Neuronal stem cell (in vitro differentiated cells): ENCODE measurements at regions not wholly inside any gene's neighbourhood (a gene's known extent, or its start where the extent isn't known, plus 50 kb on each side); places are given as distances from the start of the nearest gene placed in this dataset.

Experiments used
- DNase-seq: peaks from one replicate; pipeline ENCODE4 v3.0.0-alpha.2; 2013; ENCODE audit warnings: low spot score
- H2AFZ ChIP-seq: one replicate; pipeline ENCODE4 v1.6.1; 2013; ENCODE audit warnings: mild to moderate bottlenecking, low read length, inconsistent platforms
- H2AK5ac ChIP-seq: 2 replicates; pipeline ENCODE4 v1.6.1; 2013; ENCODE audit warnings: low read depth, mild to moderate bottlenecking, inconsistent platforms, low read length, moderate library complexity, mixed read lengths
- H2BK120ac ChIP-seq: 2 replicates; pipeline ENCODE4 v1.6.1; 2013; ENCODE audit warnings: low read depth, mild to moderate bottlenecking, inconsistent platforms, low read length, moderate library complexity, mixed read lengths
- H2BK12ac ChIP-seq: one replicate; pipeline ENCODE4 v1.6.1; 2013; ENCODE audit warnings: low read length, inconsistent platforms
- H2BK15ac ChIP-seq: 2 replicates; pipeline ENCODE4 v1.6.1; 2013; ENCODE audit warnings: mild to moderate bottlenecking, low read length, inconsistent platforms, mixed read lengths
- H2BK5ac ChIP-seq: one replicate; pipeline ENCODE4 v1.6.1; 2013; ENCODE audit warnings: inconsistent platforms, mild to moderate bottlenecking, low read length, moderate library complexity
- H3K14ac ChIP-seq: one replicate; pipeline ENCODE4 v1.6.1; 2013; ENCODE audit warnings: low read length, inconsistent platforms
- H3K18ac ChIP-seq: 2 replicates; pipeline ENCODE4 v1.6.1; 2013; ENCODE audit warnings: low read length, inconsistent platforms
- H3K23ac ChIP-seq: 2 replicates; pipeline ENCODE4 v1.6.1; 2013; ENCODE audit warnings: low read depth, mild to moderate bottlenecking, mixed read lengths, low read length, inconsistent platforms; ENCODE audit not compliant: poor library complexity
- H3K27ac ChIP-seq: replicated peaks from 3 replicates; pipeline ENCODE4 v1.5.1; 2013; ENCODE audit warnings: low read length, inconsistent platforms
- H3K27me3 ChIP-seq, 3 experiments: 2 replicates each; pipeline ENCODE4 v1.6.1; 2013; ENCODE audit warnings: low read length in 3 of 3, mild to moderate bottlenecking in 2 of 3, inconsistent platforms in 1 of 3, low read depth in 1 of 3, mixed read lengths in 1 of 3, moderate library complexity in 1 of 3; ENCODE audit not compliant: control insufficient read depth in 3 of 3, insufficient read depth in 3 of 3
- H3K36me3 ChIP-seq, 2 donors: replicated peaks in 1 of 2; 2 replicates each; pipeline ENCODE4 v1.6.1; 2013; ENCODE audit warnings: low read length in 2 of 2; ENCODE audit not compliant: control insufficient read depth in 2 of 2, insufficient read depth in 2 of 2
- H3K4ac ChIP-seq: 2 replicates; pipeline ENCODE4 v1.6.1; 2013; ENCODE audit warnings: inconsistent platforms, mild to moderate bottlenecking, low read length, moderate library complexity
- H3K4me1 ChIP-seq, 2 donors: 1 replicate in 1 of 2; 2 replicates in 1 of 2; pipeline ENCODE4 v1.6.1; 2013; ENCODE audit warnings: low read length in 2 of 2, low read depth in 1 of 2; ENCODE audit not compliant: control insufficient read depth in 2 of 2, insufficient read depth in 1 of 2
- H3K4me2 ChIP-seq: one replicate; pipeline ENCODE4 v1.6.1; 2013; ENCODE audit warnings: mild to moderate bottlenecking, low read length, inconsistent platforms; ENCODE audit not compliant: insufficient read depth, poor library complexity, severe bottlenecking
- H3K4me3 ChIP-seq, 2 donors: 2 replicates each; pipeline ENCODE4 v1.5.1; 2013; ENCODE audit warnings: low read length in 2 of 2, mild to moderate bottlenecking in 2 of 2, inconsistent platforms in 1 of 2, moderate library complexity in 1 of 2
- H3K79me1 ChIP-seq: one replicate; pipeline ENCODE4 v1.6.1; 2013; ENCODE audit warnings: low read depth, mild to moderate bottlenecking, inconsistent platforms, low read length, moderate library complexity
- H3K9ac ChIP-seq: one replicate; pipeline ENCODE4 v1.6.1; 2013; ENCODE audit warnings: mild to moderate bottlenecking, low read depth, low read length, inconsistent platforms; ENCODE audit not compliant: poor library complexity
- H3K9me3 ChIP-seq, 2 donors: replicated peaks in 1 of 2; 2 replicates each; pipeline versions ENCODE3 to v1.6.1; 2013; ENCODE audit warnings: low read length in 2 of 2, mild to moderate bottlenecking in 2 of 2, inconsistent platforms in 1 of 2, low read depth in 1 of 2, mixed read lengths in 1 of 2, moderate library complexity in 1 of 2; ENCODE audit not compliant: control insufficient read depth in 2 of 2, insufficient read depth in 1 of 2
- H4K8ac ChIP-seq: one replicate; pipeline ENCODE4 v1.6.1; 2013; ENCODE audit warnings: low read depth, mild to moderate bottlenecking, inconsistent platforms, low read length, moderate library complexity
- H4K91ac ChIP-seq: one replicate; pipeline ENCODE4 v1.6.1; 2013; ENCODE audit warnings: low read length, low read depth, mild to moderate bottlenecking, inconsistent platforms; ENCODE audit not compliant: poor library complexity
- WGBS, 2 donors: extraction: QIAGEN DNeasy Blood & Tissue Kit; methylation state at CpG; one replicate each; pipeline ENCODE4 v1.1.7; 2013; ENCODE audit warnings: missing lambda C conversion rate in 2 of 2, mixed read lengths in 1 of 2; ENCODE audit not compliant: insufficient read length in 2 of 2, insufficient replicate concordance in 1 of 2; ENCODE audit errors: extremely low coverage in 2 of 2; 5-methylcytosine and 5-hydroxymethylcytosine counted together

DNA sequence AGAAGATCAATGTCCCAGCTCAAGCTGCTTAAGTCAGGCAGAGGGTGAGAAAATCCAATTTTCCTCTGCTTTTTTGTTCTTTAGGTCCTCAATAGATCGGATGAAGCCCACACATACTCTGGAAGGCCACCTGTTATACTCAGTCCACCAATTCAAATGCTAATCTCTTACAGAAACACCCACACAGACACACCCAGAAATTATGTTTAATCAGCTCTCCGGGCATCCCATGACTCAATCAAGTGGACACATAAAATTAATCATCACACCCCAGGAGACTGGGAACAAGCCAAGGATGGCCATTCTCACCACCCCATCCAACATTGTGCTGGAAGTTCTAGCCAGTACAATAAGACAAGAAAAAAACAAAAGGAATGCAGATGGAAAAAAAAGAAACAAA is 67.8 kb upstream of the SLC24A5 start:
- Histone ChIP-seq H3K9ac (no peak overlapping the region), H3K9me3 (peaks cover 0 to 7% of the 10 kb centered on the region in 2 donors), H3K4me1 (no peaks in the 10 kb centered on the region), H3K14ac (no peak overlapping the region), H2AFZ (no peak overlapping the region), H3K18ac (no peak overlapping the region), H4K8ac (no peak overlapping the region), H2BK120ac (no peak overlapping the region), H2BK5ac (no peak overlapping the region), H3K36me3 (no peaks in the 10 kb centered on the region), H3K27me3 (no peaks in the 10 kb centered on the region), H3K4me3 (no peak overlapping the region), H3K23ac (no peak overlapping the region), H4K91ac (no peak overlapping the region), H3K79me1 (no peaks in the 10 kb centered on the region), H3K4ac (no peak overlapping the region), H2BK15ac (no peak overlapping the region), H3K4me2 (no peak overlapping the region), H3K27ac (no peak overlapping the region), H2BK12ac (no peak overlapping the region), H2AK5ac (no peak overlapping the region)
- no peak for DNase-seq
- no CpG with 5 or more reads among the region's 2 CpGs for WGBS, 2 donors

DNA sequence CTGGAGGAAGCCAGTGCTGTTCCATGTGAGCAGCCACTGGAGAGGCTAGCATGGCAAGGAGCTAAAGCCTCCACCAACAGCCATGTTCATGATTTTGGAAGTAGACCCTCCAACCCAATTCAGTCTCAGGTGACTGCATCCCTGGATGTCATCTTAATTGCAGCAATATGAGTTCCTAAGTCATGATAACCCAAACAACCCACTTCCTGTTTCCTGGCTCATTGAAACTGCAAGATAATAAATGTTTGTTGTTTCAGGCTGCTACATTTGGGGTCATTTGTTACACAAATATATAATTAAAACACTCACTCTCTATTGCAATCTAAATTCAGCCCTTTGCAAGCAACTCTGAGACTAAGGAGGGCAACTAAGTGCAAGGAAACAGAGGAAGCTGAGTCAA is 62.4 kb upstream of the SLC24A5 start:
- no peak overlapping the region for H3K14ac ChIP-seq
- DNase-seq, result no peak
- H2BK5ac ChIP-seq, result no peak overlapping the region
- H2BK15ac ChIP-seq, result no peak overlapping the region
- H3K27me3 ChIP-seq, result no peaks in the 10 kb centered on the region
- H2BK120ac ChIP-seq, result no peak overlapping the region
- no peak overlapping the region for H3K9ac ChIP-seq
- H3K4me2 ChIP-seq, result no peak overlapping the region
- H3K23ac ChIP-seq, result no peak overlapping the region
- no peak overlapping the region for H3K4me3 ChIP-seq
- no peak overlapping the region for H4K91ac ChIP-seq
- H2BK12ac ChIP-seq, result no peak overlapping the region
- H3K27ac ChIP-seq, result no peak overlapping the region
- H3K36me3 ChIP-seq, result no peaks in the 10 kb centered on the region
- no peak overlapping the region for H2AK5ac ChIP-seq
- no peak overlapping the region for H3K4ac ChIP-seq
- no peaks in the 10 kb centered on the region for H3K9me3 ChIP-seq
- no peaks in the 10 kb centered on the region for H3K79me1 ChIP-seq
- H4K8ac ChIP-seq, result no peak overlapping the region
- H3K4me1 ChIP-seq, result no peaks in the 10 kb centered on the region
- no peak overlapping the region for H2AFZ ChIP-seq
- no peak overlapping the region for H3K18ac ChIP-seq

DNA sequence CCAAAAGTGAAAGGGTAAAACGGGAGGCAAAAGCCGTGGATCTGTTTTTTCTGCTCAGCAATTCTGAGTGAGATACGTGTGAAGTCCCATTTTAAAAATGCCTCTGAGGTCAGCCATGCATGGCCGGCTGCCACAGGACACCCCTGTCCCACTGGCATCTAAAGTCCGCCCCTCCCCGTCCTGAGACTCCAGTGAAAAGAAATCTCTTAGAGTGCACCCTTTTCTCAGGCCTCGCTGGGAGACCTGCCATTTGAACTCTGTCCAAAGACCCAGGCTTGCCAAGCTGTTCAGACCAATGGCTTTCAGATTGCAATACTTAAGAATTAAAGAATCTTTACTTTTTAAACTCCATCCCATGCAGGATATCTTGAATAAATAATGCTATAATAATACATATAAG is 61.0 kb upstream of the SLC24A5 start:
- H2AFZ ChIP-seq, result no peak overlapping the region
- H3K4me2 ChIP-seq, result no peak overlapping the region
- H4K91ac ChIP-seq, result no peak overlapping the region
- H3K14ac ChIP-seq, result no peak overlapping the region
- no peak overlapping the region for H3K4me3 ChIP-seq
- H2BK15ac ChIP-seq, result no peak overlapping the region
- peaks cover 0 to 2% of the 10 kb centered on the region in 2 donors for H3K4me1 ChIP-seq
- no peaks in the 10 kb centered on the region for H3K9me3 ChIP-seq
- no CpG with 5 or more reads among the region's 7 CpGs for whole genome bisulfite sequencing, 2 donors
- H4K8ac ChIP-seq, result no peak overlapping the region
- H2BK5ac ChIP-seq, result no peak overlapping the region
- no peak overlapping the region for H2BK120ac ChIP-seq
- no peak overlapping the region for H3K4ac ChIP-seq
- DNase-seq, result no peak
- H2BK12ac ChIP-seq, result no peak overlapping the region
- H3K27me3 ChIP-seq, result no peaks in the 10 kb centered on the region
- H3K27ac ChIP-seq, result no peak overlapping the region
- no peak overlapping the region for H3K9ac ChIP-seq
- no peak overlapping the region for H2AK5ac ChIP-seq
- no peaks in the 10 kb centered on the region for H3K36me3 ChIP-seq
- no peak overlapping the region for H3K18ac ChIP-seq
- no peaks in the 10 kb centered on the region for H3K79me1 ChIP-seq
- H3K23ac ChIP-seq, result no peak overlapping the region

GRCh38 chr15:48060396-48060795 is 60.4 kb upstream of the SLC24A5 start:
- no peak overlapping the region for H2BK15ac ChIP-seq
- no peak overlapping the region for H3K4me3 ChIP-seq
- no peak overlapping the region for H3K14ac ChIP-seq
- no peaks in the 10 kb centered on the region for H3K79me1 ChIP-seq
- no peak overlapping the region for H4K91ac ChIP-seq
- peaks cover 0 to 3% of the 10 kb centered on the region in 2 donors for H3K4me1 ChIP-seq
- no peak overlapping the region for H2BK12ac ChIP-seq
- H2BK5ac ChIP-seq, result no peak overlapping the region
- no peak overlapping the region for H3K18ac ChIP-seq
- no peak overlapping the region for H3K23ac ChIP-seq
- H3K36me3 ChIP-seq, result no peaks in the 10 kb centered on the region
- H3K4me2 ChIP-seq, result no peak overlapping the region
- H3K27me3 ChIP-seq, result no peaks in the 10 kb centered on the region
- H2AK5ac ChIP-seq, result no peak overlapping the region
- no peak overlapping the region for H3K9ac ChIP-seq
- no peak overlapping the region for H3K4ac ChIP-seq
- no peak overlapping the region for H2AFZ ChIP-seq
- no peak overlapping the region for H3K27ac ChIP-seq
- DNase-seq, result no peak
- WGBS, 2 donors, result no CpG with 5 or more reads among the region's 1 CpG
- H3K9me3 ChIP-seq, result no peaks in the 10 kb centered on the region
- no peak overlapping the region for H2BK120ac ChIP-seq
- no peak overlapping the region for H4K8ac ChIP-seq
